CD4-positive, alpha-beta T cell (primary cell): ENCODE measurements at regions not wholly inside any gene's neighbourhood (a gene's known extent, or its start where the extent isn't known, plus 50 kb on each side); places are given as distances from the start of the nearest gene placed in this dataset.

Experiments used
- ATAC-seq: fragments of 200-7000 bp; cut with Tn5 transposase; one replicate; pipeline ENCODE4 v1.10.0; 2022; ENCODE audit warnings: mild to moderate bottlenecking; ENCODE audit not compliant: poor library complexity
- CTCF ChIA-PET: fragments of 350-600 bp; sonication (Branson Sonifier 250); formaldehyde crosslinking; loops from one replicate; lab custom pipeline; 2021; ENCODE audit warnings: antibody characterized with exemption, inconsistent platforms; lab: Charles Lee
- POLR2A ChIA-PET: fragments of 350-600 bp; sonication (Branson Sonifier 250); formaldehyde crosslinking; loops from one replicate; lab custom pipeline; 2021; ENCODE audit warnings: antibody characterized with exemption, inconsistent platforms; lab: Charles Lee
- DNase-seq, 14 experiments: peaks; one replicate each; pipeline ENCODE4 v3.0.0-alpha.2; 2013 to 2020; ENCODE audit warnings: mixed read lengths in 2 of 14
- H3K27ac ChIP-seq, 2 donors: one replicate each; pipeline versions ENCODE4 v1.5.1 to v1.7.0; 2013; ENCODE audit warnings: low read length in 2 of 2, low read depth in 1 of 2, mild to moderate bottlenecking in 1 of 2
- H3K27me3 ChIP-seq, 2 experiments: 1 replicate in 1 of 2; 2 replicates in 1 of 2; pipeline versions ENCODE4 v1.6.1 to v1.7.0; 2013; ENCODE audit warnings: low read length in 2 of 2, control low read depth in 1 of 2, mild to moderate bottlenecking in 1 of 2, moderate library complexity in 1 of 2; ENCODE audit not compliant: insufficient read depth in 2 of 2, control insufficient read depth in 1 of 2
- H3K36me3 ChIP-seq: one replicate; pipeline ENCODE4 v1.6.1; 2013; ENCODE audit warnings: low read length, control low read depth; ENCODE audit not compliant: insufficient read depth
- H3K4me1 ChIP-seq: one replicate; pipeline ENCODE4 v1.6.1; 2013; ENCODE audit warnings: low read length, control low read depth; ENCODE audit not compliant: insufficient read depth
- H3K4me3 ChIP-seq: one replicate; pipeline ENCODE4 v1.5.1; 2013; ENCODE audit warnings: mild to moderate bottlenecking, low read length, moderate library complexity
- H3K9me3 ChIP-seq, 2 experiments: 1 replicate in 1 of 2; 2 replicates in 1 of 2; pipeline versions ENCODE4 v1.6.1 to v1.7.0; 2013; ENCODE audit warnings: low read length in 2 of 2, mild to moderate bottlenecking in 2 of 2, control low read depth in 1 of 2, moderate library complexity in 1 of 2; ENCODE audit not compliant: control insufficient read depth in 1 of 2, insufficient read depth in 1 of 2
- H3K27ac Mint-ChIP-seq: one replicate; pipeline ENCODE4 v1.8.0; 2020; ENCODE audit warnings: mixed read lengths
- H3K27me3 Mint-ChIP-seq: one replicate; pipeline ENCODE4 v1.8.0; 2021; ENCODE audit warnings: mixed read lengths
- H3K36me3 Mint-ChIP-seq: one replicate; pipeline ENCODE4 v1.8.0; 2021; ENCODE audit warnings: low read depth, mixed read lengths
- H3K4me1 Mint-ChIP-seq: one replicate; pipeline ENCODE4 v1.8.0; 2021; ENCODE audit warnings: low read depth, mixed read lengths
- H3K4me3 Mint-ChIP-seq: one replicate; pipeline ENCODE4 v1.8.0; 2020; ENCODE audit warnings: mild to moderate bottlenecking, mixed read lengths
- H3K9me3 Mint-ChIP-seq: one replicate; pipeline ENCODE4 v1.8.0; 2020; ENCODE audit warnings: mixed read lengths
- intact Hi-C, 2 experiments: fragments of 100-400 bp; cut with DNase I in 1 of 2; cut with micrococcal nuclease in 1 of 2; formaldehyde crosslinking; loops; one replicate each; pipeline versions ENCODE4 v1.15.1 to v1.9.0; 2023 to 2025; cut with DNase I, micrococcal nuclease
- TF ChIP-seq, protein P1 (sequence below): fragments of 200-600 bp; IDR thresholded peaks from one replicate; pipeline ENCODE4 v1.8.0; 2022; ENCODE audit warnings: antibody characterized with exemption, mild to moderate bottlenecking

DNA sequence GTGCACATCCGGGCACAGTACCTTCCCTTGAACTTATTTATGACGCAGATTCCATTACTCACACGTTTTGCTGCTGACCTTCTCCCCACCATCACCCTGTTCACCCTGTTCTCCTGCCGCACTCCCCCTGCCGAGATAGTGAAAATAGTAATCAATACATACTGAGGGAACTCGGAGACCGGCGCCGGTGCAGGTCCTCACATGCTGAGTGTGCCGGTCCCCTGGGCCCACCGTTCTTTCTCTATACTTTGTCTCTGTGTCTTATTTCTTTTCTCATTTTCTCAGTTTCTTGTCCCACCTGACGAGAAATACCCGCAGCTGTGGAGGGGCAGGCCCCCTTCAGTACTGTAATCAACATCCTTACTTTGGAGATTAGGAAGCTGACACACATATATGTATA lies 1337.1 kb upstream of the PABPC4L start:
- ChIA-PET CTCF (no interaction called here), POLR2A (no interaction called here)
- Mint-ChIP-seq H3K9me3 (peaks cover 6% of the 10 kb centered on the region), H3K27ac (no peak overlapping the region), H3K4me1 (no peaks in the 10 kb centered on the region), H3K36me3 (no peaks in the 10 kb centered on the region), H3K27me3 (no peaks in the 10 kb centered on the region), H3K4me3 (no peak overlapping the region)
- no peak overlapping the region for H3K4me3 ChIP-seq
- H3K27me3 ChIP-seq: no peaks in the 10 kb centered on the region
- ATAC-seq (no peak), DNase-seq (no peak)
- H3K27ac ChIP-seq: no peak overlapping the region
- intact Hi-C loops: no loop called here
- TF ChIP-seq, protein P1, sequence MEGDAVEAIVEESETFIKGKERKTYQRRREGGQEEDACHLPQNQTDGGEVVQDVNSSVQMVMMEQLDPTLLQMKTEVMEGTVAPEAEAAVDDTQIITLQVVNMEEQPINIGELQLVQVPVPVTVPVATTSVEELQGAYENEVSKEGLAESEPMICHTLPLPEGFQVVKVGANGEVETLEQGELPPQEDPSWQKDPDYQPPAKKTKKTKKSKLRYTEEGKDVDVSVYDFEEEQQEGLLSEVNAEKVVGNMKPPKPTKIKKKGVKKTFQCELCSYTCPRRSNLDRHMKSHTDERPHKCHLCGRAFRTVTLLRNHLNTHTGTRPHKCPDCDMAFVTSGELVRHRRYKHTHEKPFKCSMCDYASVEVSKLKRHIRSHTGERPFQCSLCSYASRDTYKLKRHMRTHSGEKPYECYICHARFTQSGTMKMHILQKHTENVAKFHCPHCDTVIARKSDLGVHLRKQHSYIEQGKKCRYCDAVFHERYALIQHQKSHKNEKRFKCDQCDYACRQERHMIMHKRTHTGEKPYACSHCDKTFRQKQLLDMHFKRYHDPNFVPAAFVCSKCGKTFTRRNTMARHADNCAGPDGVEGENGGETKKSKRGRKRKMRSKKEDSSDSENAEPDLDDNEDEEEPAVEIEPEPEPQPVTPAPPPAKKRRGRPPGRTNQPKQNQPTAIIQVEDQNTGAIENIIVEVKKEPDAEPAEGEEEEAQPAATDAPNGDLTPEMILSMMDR: no peak
- no peaks in the 10 kb centered on the region for H3K4me1 ChIP-seq
- peaks cover 0 to 13% of the 10 kb centered on the region in 2 experiments for H3K9me3 ChIP-seq
- H3K36me3 ChIP-seq: no peaks in the 10 kb centered on the region

DNA sequence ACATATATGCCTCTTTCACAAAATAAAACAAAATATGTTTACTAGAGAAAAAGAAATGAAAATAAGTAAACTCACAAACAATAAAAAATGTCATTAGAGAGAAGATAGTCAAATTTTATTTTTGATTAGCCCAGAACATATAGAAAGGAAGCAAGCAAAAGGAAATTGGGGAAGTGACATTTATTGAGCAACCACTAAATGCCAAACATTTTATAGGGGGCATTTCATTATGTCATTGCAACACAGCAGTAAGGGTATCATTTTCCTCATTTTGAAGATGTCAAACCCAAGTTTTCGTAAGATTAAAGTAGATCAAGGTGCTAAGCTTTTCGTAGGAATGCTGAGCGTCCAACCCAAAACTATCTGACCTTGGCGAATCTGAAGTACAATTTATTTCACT lies 1331.5 kb upstream of the PABPC4L start:
- POLR2A ChIA-PET: no interaction called here

DNA sequence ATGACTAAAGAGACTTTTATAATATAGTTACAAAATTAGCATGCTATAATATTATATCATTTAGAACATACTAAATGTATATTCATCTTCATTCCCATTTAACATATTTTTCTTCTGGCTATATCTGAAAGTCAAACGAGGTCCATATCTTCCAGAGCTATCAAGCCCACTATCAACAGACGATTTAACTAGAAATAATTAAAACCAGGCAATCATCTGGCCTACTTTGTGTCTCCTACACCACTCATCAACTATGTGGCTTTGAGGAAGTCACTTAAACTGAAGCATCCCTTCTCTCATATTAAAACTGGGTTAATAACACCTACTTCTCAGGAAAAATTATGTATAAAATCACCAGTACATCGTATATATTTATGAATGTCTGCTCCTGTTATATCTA lies 1330.5 kb upstream of the PABPC4L start:
- Mint-ChIP-seq H3K4me3 (no peak overlapping the region), H3K27me3 (no peaks in the 10 kb centered on the region), H3K36me3 (no peaks in the 10 kb centered on the region), H3K4me1 (no peaks in the 10 kb centered on the region), H3K27ac (no peak overlapping the region), H3K9me3 (peaks cover 7% of the 10 kb centered on the region)
- Histone ChIP-seq H3K4me3 (no peak overlapping the region), H3K36me3 (no peaks in the 10 kb centered on the region), H3K9me3 (no peaks in the 10 kb centered on the region), H3K27me3 (no peaks in the 10 kb centered on the region), H3K27ac (no peak overlapping the region), H3K4me1 (no peaks in the 10 kb centered on the region)
- intact Hi-C loops: no loop called here
- ATAC-seq: no peak
- POLR2A ChIA-PET: no interaction called here
- CTCF ChIA-PET: no interaction called here
- TF ChIP-seq, protein P1: no peak
- no peak for DNase-seq

More for the DNA sequence above, 1331.5 kb upstream of the PABPC4L start:
- Mint-ChIP-seq H3K4me1 (no peaks in the 10 kb centered on the region), H3K4me3 (no peak overlapping the region), H3K27ac (no peak overlapping the region), H3K36me3 (no peaks in the 10 kb centered on the region), H3K9me3 (peaks cover 7% of the 10 kb centered on the region), H3K27me3 (no peaks in the 10 kb centered on the region)
- no peaks in the 10 kb centered on the region for H3K9me3 ChIP-seq
- DNase-seq: no peak
- ATAC-seq: no peak
- CTCF ChIA-PET: no interaction called here
- H3K27ac ChIP-seq: no peak overlapping the region
- intact Hi-C loops: no loop called here
- H3K4me3 ChIP-seq: no peak overlapping the region
- no peaks in the 10 kb centered on the region for H3K4me1 ChIP-seq
- no peaks in the 10 kb centered on the region for H3K36me3 ChIP-seq
- no peaks in the 10 kb centered on the region for H3K27me3 ChIP-seq
- TF ChIP-seq, protein P1: no peak
